ENCODE measurements at regions not wholly inside any gene's neighbourhood (a gene's known extent, or its start where the extent isn't known, plus 50 kb on each side); places are given as distances from the start of the nearest gene placed in this dataset.

- TF ChIP-seq CTCF (IDR thresholded peaks at IDR 0.05) (no peak), POLR2A (IDR thresholded peaks at IDR 0.05) (no peak)
- DNase-seq: no peak
These were observed 212.0 kb upstream of the ALCAM start for GRCh38 chr3:105154692-105155091.

GRCh38 chr3:105157067-105157765, 209.5 kb upstream of the ALCAM start:
- Histone ChIP-seq H3K27me3 (no peaks in the 10 kb centered on the region), H3K36me3 (no peaks in the 10 kb centered on the region), H3K27ac (no peak overlapping the region), H3K4me3 (no peak overlapping the region), H3K9me3 (no peaks in the 10 kb centered on the region), H3K4me1 (no peaks in the 10 kb centered on the region)
- TF ChIP-seq POLR2A (IDR thresholded peaks at IDR 0.05) (no peak), CTCF (IDR thresholded peaks at IDR 0.05) (no peak)
- intact Hi-C loops (cut with DNase I; ENCODE audit: low total_unique reads): no loop called here
- no peak for DNase-seq

More at GRCh38 chr3:105154692-105155091, 212.0 kb upstream of the ALCAM start:
- no peaks in the 10 kb centered on the region for H3K27me3 ChIP-seq
- no peaks in the 10 kb centered on the region for H3K4me1 ChIP-seq
- no peaks in the 10 kb centered on the region for H3K36me3 ChIP-seq
- H3K4me3 ChIP-seq: no peak overlapping the region
- intact Hi-C loops (cut with DNase I; ENCODE audit: low total_unique reads): no loop called here
- no peaks in the 10 kb centered on the region for H3K9me3 ChIP-seq
- H3K27ac ChIP-seq: no peak overlapping the region

- TF ChIP-seq POLR2A (IDR thresholded peaks at IDR 0.05): no peak
- no peak for TF ChIP-seq CTCF (IDR thresholded peaks at IDR 0.05)
- H3K27ac ChIP-seq: no peak overlapping the region
- H3K9me3 ChIP-seq: no peaks in the 10 kb centered on the region
- H3K27me3 ChIP-seq: no peaks in the 10 kb centered on the region
- no peaks in the 10 kb centered on the region for H3K4me1 ChIP-seq
- no peaks in the 10 kb centered on the region for H3K36me3 ChIP-seq
- H3K4me3 ChIP-seq: no peak overlapping the region
- DNase-seq: no peak
- intact Hi-C loops (cut with DNase I; ENCODE audit: low total_unique reads): no loop called here
These were observed 209.0 kb upstream of the ALCAM start for GRCh38 chr3:105157766-105158085.

- Histone ChIP-seq H3K36me3 (no peaks in the 10 kb centered on the region), H3K4me3 (no peak overlapping the region), H3K9me3 (no peaks in the 10 kb centered on the region), H3K27ac (no peak overlapping the region), H3K27me3 (no peaks in the 10 kb centered on the region), H3K4me1 (no peaks in the 10 kb centered on the region)
- TF ChIP-seq CTCF (IDR thresholded peaks at IDR 0.05) (no peak), POLR2A (IDR thresholded peaks at IDR 0.05) (no peak)
- DNase-seq: no peak
- intact Hi-C loops (cut with DNase I; ENCODE audit: low total_unique reads): no loop called here
These were observed 208.4 kb upstream of the ALCAM start for GRCh38 chr3:105158286-105158685.

- Histone ChIP-seq H3K9me3 (no peaks in the 10 kb centered on the region), H3K36me3 (no peaks in the 10 kb centered on the region), H3K4me1 (no peaks in the 10 kb centered on the region), H3K4me3 (no peak overlapping the region), H3K27ac (no peak overlapping the region), H3K27me3 (no peaks in the 10 kb centered on the region)
- TF ChIP-seq CTCF (IDR thresholded peaks at IDR 0.05) (no peak), POLR2A (IDR thresholded peaks at IDR 0.05) (no peak)
- intact Hi-C loops (cut with DNase I; ENCODE audit: low total_unique reads): no loop called here
- no peak for DNase-seq
These were observed 204.3 kb upstream of the ALCAM start for GRCh38 chr3:105162448-105162847.
